ENCODE measurements at regions not wholly inside any gene's neighbourhood (a gene's known extent, or its start where the extent isn't known, plus 50 kb on each side); places are given as distances from the start of the nearest gene placed in this dataset.

GRCh38 chr14:26021759-26022158 is 576.1 kb downstream of the NOVA1 start:
- H3K9me3 ChIP-seq (ENCODE audit: control insufficient read depth in 1 of 2, insufficient read depth in 1 of 2, low read depth in 1 of 2, low read length in 2 of 2), result peaks cover 17 to 43% of the 10 kb centered on the region in 2 experiments; a peak in 3 of 4 replicates
- H3K79me2 ChIP-seq (ENCODE audit: insufficient read depth, low read length), result no peaks in the 10 kb centered on the region
- ATAC-seq, result no peak
- RAD21 ChIA-PET (ENCODE audit: low non-redundant PET in 1 of 2, low total read pairs in 2 of 2, uncharacterized antibody in 2 of 2, unreplicated experiment in 2 of 2), result no interaction called here
- DNase-seq (ENCODE audit: low read depth, low spot score), result no peak
- H2AFZ ChIP-seq (ENCODE audit: low read depth, low read length, poor library complexity, severe bottlenecking), result no peak overlapping the region
- H4K20me1 ChIP-seq (ENCODE audit: insufficient read depth), result no peaks in the 10 kb centered on the region
- no peak overlapping the region for H3K4me3 ChIP-seq (replicated peaks in 1 of 2; ENCODE audit: low read depth in 1 of 2, low read length in 2 of 2)
- no peak overlapping the region for H3K27ac ChIP-seq (ENCODE audit: low read depth, low read length)
- intact Hi-C loops (cut with micrococcal nuclease), result no loop called here
- CTCF ChIA-PET, result no interaction called here
- H3K4me1 ChIP-seq (ENCODE audit: control insufficient read depth in 1 of 2, insufficient read depth in 2 of 2, low read length in 2 of 2), result no peaks in the 10 kb centered on the region
- H3K4me2 ChIP-seq (ENCODE audit: low read length), result no peak overlapping the region
- H3K27me3 ChIP-seq (ENCODE audit: insufficient read depth, low read length), result no peaks in the 10 kb centered on the region
- H3K9me2 ChIP-seq (ENCODE audit: insufficient read depth), result no peaks in the 10 kb centered on the region
- no peak for TF ChIP-seq EGR1 (IDR thresholded peaks at IDR 0.05; ENCODE audit: low read depth)
- H3K36me3 ChIP-seq (ENCODE audit: control insufficient read depth in 1 of 2, insufficient read depth in 2 of 2, low read length in 2 of 2), result no peaks in the 10 kb centered on the region
- no TSS peak for BruUV-seq (replicated peaks)
- POLR2A ChIA-PET, result no interaction called here
- H3K9ac ChIP-seq (ENCODE audit: low read length), result no peak overlapping the region

DNA sequence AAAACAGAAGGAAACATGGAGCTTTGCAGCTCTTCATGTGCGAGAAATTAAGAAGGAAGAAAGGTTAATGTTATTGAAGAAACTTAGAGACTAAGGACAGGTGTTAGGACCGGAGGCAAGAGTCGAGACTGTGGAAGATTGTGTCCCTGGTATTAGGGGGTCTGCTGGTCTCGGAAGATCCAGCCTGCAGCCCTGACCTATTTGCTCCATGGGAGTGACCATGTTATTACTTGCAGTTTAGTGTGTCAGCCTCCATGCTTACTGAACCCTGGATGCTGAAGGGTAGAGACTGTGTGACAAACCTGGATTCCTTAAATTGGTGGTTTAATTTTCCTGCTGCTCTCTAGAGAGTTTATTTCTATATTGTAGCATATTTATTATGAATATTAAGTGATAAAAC is 580.6 kb downstream of the NOVA1 start:
- intact Hi-C loops (cut with micrococcal nuclease), result no loop called here
- no peaks in the 10 kb centered on the region for H3K36me3 ChIP-seq (ENCODE audit: control insufficient read depth in 1 of 2, insufficient read depth in 2 of 2, low read length in 2 of 2)
- no peak overlapping the region for H2AFZ ChIP-seq (ENCODE audit: low read depth, low read length, poor library complexity, severe bottlenecking)
- no peaks in the 10 kb centered on the region for H3K9me2 ChIP-seq (ENCODE audit: insufficient read depth)
- H3K9ac ChIP-seq (ENCODE audit: low read length), result no peak overlapping the region
- ATAC-seq (no peak), DNase-seq (ENCODE audit: low read depth, low spot score) (no peak)
- ChIA-PET CTCF (no interaction called here), RAD21 (ENCODE audit: low non-redundant PET in 1 of 2, low total read pairs in 2 of 2, uncharacterized antibody in 2 of 2, unreplicated experiment in 2 of 2) (no interaction called here), POLR2A (no interaction called here)
- no peaks in the 10 kb centered on the region for H3K79me2 ChIP-seq (ENCODE audit: insufficient read depth, low read length)
- H3K27ac ChIP-seq (ENCODE audit: low read depth, low read length), result no peak overlapping the region
- BruUV-seq (replicated peaks), result no TSS peak
- H3K4me1 ChIP-seq (ENCODE audit: control insufficient read depth in 1 of 2, insufficient read depth in 2 of 2, low read length in 2 of 2), result no peaks in the 10 kb centered on the region; a peak in 1 of 4 replicates
- H3K4me3 ChIP-seq (replicated peaks in 1 of 2; ENCODE audit: low read depth in 1 of 2, low read length in 2 of 2), result no peak overlapping the region
- TF ChIP-seq JUND (IDR thresholded peaks at IDR 0.05) (no peak), ZNF274 (IDR thresholded peaks at IDR 0.05; ENCODE audit: low read depth, low read length) (no peak), EZH2phosphoT487 (IDR thresholded peaks at IDR 0.05; ENCODE audit: borderline replicate concordance) (no peak), CEBPB (IDR thresholded peaks at IDR 0.05; ENCODE audit: low read depth) (no peak), SIN3A (IDR thresholded peaks at IDR 0.05; ENCODE audit: low read depth) (no peak)
- no peaks in the 10 kb centered on the region for H4K20me1 ChIP-seq (ENCODE audit: insufficient read depth)
- H3K9me3 ChIP-seq (ENCODE audit: control insufficient read depth in 1 of 2, insufficient read depth in 1 of 2, low read depth in 1 of 2, low read length in 2 of 2), result peaks cover 18 to 45% of the 10 kb centered on the region in 2 experiments
- H3K4me2 ChIP-seq (ENCODE audit: low read length), result no peak overlapping the region
- H3K27me3 ChIP-seq (ENCODE audit: insufficient read depth, low read length), result no peaks in the 10 kb centered on the region

Measured in HCT116 (cell line).